Lower leg skin (tissue), 4 donors: ENCODE measurements at regions not wholly inside any gene's neighbourhood (a gene's known extent, or its start where the extent isn't known, plus 50 kb on each side); places are given as distances from the start of the nearest gene placed in this dataset.

ENCODE experiments used
- DNase-seq, 2 donors: peaks; one replicate each; pipeline ENCODE4 v3.0.0-alpha.2; 2019; ENCODE audit warnings: low spot score in 2 of 2
- H3K4me3 ChIP-seq: fragments of 200-600 bp; sonication (generic); 2 replicates; pipeline ENCODE4 v1.5.1; 2017; ENCODE audit warnings: mild to moderate bottlenecking, low read depth; ENCODE audit not compliant: poor library complexity, severe bottlenecking
- CTCF ChIP-seq, 3 donors: fragments of 450-650 bp; IDR thresholded peaks; one replicate each; pipeline ENCODE4 v1.5.1; 2016; ENCODE audit warnings: antibody characterized with exemption in 3 of 3, mild to moderate bottlenecking in 3 of 3, moderate library complexity in 2 of 3
- POLR2A ChIP-seq, 2 donors: fragments of 450-650 bp; IDR thresholded peaks; one replicate each; pipeline ENCODE4 v1.6.1; 2016 to 2017; ENCODE audit warnings: antibody characterized with exemption in 2 of 2, mild to moderate bottlenecking in 1 of 2, moderate library complexity in 1 of 2
- WGBS, 2 donors: methylation state at CpG; one replicate each; pipeline ENCODE4 v1.1.5; 2018; 5-methylcytosine and 5-hydroxymethylcytosine counted together
- intact Hi-C: fragments of 100-400 bp; cut with DNase I; formaldehyde crosslinking; loops from one replicate; pipeline ENCODE4 v1.15.0; 2023; ENCODE audit warnings: low total_unique reads

- TF ChIP-seq POLR2A (IDR thresholded peaks at IDR 0.05) (no peak), CTCF (IDR thresholded peaks at IDR 0.05) (no peak)
- 34 to 36% methylated on average over 2 of the region's 2 CpGs for WGBS, 2 donors
- intact Hi-C loops, result no loop called here
- no peak for DNase-seq
- no peak overlapping the region for H3K4me3 ChIP-seq
Measured at GRCh38 chr13:92989301-92989700, 237.3 kb upstream of the GPC6 start.

GRCh38 chr13:92991692-92992091, 234.9 kb upstream of the GPC6 start:
- TF ChIP-seq POLR2A (IDR thresholded peaks at IDR 0.05) (no peak), CTCF (IDR thresholded peaks at IDR 0.05) (no peak)
- no peak overlapping the region for H3K4me3 ChIP-seq
- intact Hi-C loops, result no loop called here
- DNase-seq, result no peak

- no peak overlapping the region for H3K4me3 ChIP-seq
- no peak for DNase-seq
- intact Hi-C loops, result no loop called here
- 81 to 86% methylated on average over 3 of the region's 3 CpGs for WGBS, 2 donors
- no peak for TF ChIP-seq POLR2A (IDR thresholded peaks at IDR 0.05)
- TF ChIP-seq CTCF (IDR thresholded peaks at IDR 0.05), result no peak
Measured at GRCh38 chr13:92994056-92994455, 232.6 kb upstream of the GPC6 start.

- 56 to 60% methylated on average over 5 of the region's 5 CpGs for WGBS, 2 donors
- intact Hi-C loops, result no loop called here
Measured at GRCh38 chr13:93001866-93002461, 224.6 kb upstream of the GPC6 start.

GRCh38 chr13:93003531-93003930, 223.1 kb upstream of the GPC6 start:
- no peak for DNase-seq
- WGBS, 2 donors, result 82 to 98% methylated on average over 3 of the region's 3 CpGs
- no peak overlapping the region for H3K4me3 ChIP-seq
- intact Hi-C loops, result no loop called here
- TF ChIP-seq CTCF (IDR thresholded peaks at IDR 0.05), result no peak
- TF ChIP-seq POLR2A (IDR thresholded peaks at IDR 0.05), result no peak

More at GRCh38 chr13:93001866-93002461, 224.6 kb upstream of the GPC6 start:
- DNase-seq, result no peak
- no peak overlapping the region for H3K4me3 ChIP-seq
- TF ChIP-seq POLR2A (IDR thresholded peaks at IDR 0.05) (no peak), CTCF (IDR thresholded peaks at IDR 0.05) (no peak)

GRCh38 chr13:93004919-93005318, 221.7 kb upstream of the GPC6 start:
- TF ChIP-seq CTCF (IDR thresholded peaks at IDR 0.05), result no peak
- no peak for TF ChIP-seq POLR2A (IDR thresholded peaks at IDR 0.05)
- no peak overlapping the region for H3K4me3 ChIP-seq
- intact Hi-C loops, result no loop called here
- DNase-seq, result no peak
